Right lung (tissue), 2 donors: ENCODE measurements at regions not wholly inside any gene's neighbourhood (a gene's known extent, or its start where the extent isn't known, plus 50 kb on each side); places are given as distances from the start of the nearest gene placed in this dataset.

Experiments used
- DNase-seq, 2 donors: peaks; one replicate each; pipeline ENCODE4 v3.0.0-alpha.2; 2013

DNA sequence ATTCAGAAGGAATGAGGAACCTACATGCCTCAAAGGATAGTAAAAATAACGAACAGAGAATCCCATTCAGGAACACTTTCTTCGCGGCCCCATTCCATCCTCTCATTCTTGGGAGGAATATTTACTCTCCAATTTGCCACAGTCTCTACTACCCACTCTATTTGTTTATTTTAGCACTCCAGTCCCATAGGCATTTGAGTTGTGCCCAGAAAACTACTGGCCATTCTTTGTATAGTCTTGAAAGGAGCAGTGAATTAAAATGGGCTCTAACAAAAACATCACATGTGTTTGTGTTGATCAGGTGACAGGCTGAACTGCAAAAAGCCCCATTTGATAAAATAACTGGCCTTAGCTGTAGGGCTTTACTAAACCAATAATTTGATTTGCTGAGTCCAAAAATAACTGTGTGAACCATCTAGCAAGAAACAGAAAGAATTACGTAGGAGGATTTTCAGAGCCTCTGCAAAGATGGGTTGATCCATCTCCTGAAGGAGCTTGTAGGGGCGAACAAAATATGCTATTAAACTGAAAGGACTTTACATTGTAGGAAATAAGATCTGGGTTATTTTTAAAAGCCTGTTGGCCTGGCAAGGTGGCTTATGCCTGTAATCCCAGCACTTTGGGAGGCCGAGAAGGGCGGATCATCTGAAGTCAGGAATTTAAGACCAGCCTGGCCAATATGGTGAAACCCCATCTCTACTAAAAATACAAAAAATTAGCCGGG lies 142.3 kb upstream of the CPNE8 start:
- no peak for DNase-seq

DNA sequence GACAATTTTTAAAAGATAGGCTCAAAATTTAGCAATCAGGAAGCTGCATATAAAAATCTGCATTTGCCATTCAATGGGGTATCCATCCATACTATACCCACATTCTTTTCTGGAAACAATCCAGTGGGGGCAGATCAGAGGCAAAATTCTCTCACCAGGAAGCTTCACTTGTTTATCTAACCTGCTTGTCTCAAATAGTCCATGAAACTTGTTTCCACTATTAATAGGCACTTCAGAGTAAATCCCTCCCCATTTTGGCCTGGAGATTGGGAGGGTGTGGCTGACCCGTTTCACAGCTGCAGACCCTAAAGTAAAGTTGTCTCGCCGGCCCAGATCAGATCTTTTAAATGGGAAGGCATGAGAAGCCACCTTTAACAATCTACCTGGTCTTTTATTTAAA lies 139.4 kb upstream of the CPNE8 start:
- DNase-seq: no peak

DNA sequence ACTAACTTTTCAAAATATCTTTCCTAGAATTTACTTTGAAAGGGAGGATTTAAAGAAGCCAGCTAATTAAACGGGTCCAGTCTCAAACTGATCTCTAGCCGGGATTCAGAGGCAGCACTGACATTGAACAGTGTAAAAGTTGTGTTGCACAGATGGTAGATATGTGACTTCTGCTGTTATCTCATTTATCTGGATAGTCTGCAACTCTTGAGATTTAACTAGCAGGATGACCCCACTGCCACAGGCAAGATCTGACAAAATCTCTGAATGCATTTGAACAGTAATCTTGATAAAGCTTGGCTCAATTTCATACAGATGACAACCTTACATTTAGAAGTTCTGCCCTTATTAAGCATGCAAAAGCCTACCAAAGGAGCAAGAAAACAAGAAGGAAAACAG lies 138.0 kb upstream of the CPNE8 start:
- DNase-seq: no peak

DNA sequence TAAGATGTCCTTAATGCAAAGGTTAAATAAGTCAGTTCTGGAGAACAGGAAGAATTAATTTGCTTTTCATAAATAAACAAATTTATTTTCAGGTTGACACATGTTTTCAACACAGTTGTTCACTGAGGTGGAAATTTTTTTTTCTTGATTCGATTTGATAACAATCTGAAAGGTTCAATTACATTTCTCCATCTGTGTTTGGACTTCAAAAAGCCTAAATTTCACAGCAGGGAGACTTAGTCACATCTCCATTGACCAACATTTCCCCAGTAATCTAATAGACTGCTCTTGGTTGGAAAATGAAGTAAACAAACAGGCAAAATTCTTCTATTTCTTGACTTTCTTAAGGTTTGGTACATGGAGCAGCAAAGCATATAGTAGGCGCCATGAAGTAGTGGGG lies 134.9 kb upstream of the CPNE8 start:
- no peak for DNase-seq

DNA sequence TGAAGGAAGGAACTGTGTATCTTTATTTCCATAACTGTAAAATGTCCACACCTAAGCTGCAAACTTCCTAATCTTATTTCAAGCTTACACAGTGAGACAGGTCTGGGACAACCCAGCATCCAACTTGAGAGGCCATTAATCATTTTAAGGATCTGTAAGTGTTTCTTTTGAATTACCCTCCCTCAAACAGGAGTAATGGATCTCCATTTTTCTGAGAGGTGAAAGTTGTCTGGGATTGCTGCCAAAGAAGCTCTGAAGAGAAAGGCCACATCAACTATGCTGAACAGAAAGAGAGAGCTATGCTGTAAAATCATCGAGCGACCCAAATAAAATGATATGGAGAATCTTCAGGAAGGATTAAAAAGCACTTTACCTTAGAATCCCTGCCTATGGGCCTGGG lies 131.7 kb upstream of the CPNE8 start:
- DNase-seq: no peak

DNA sequence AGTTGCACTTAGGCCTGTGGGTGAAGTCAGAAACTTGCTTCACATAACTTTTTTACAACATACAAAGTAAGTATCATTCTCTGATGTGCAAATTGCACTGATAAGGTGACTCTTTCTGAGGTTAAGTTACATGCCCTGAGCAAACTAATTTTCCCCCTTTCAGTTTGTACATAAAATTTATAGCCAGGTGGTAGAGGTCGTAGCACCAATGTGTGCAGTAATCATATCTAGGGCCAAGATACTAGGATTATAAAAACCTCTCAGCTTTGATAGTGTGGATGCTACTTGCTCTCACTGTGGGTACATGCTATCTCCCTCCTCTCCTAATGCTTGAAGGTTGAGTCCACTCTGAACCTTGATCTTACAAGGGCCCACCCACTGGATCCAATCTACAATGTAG lies 130.7 kb upstream of the CPNE8 start:
- no peak for DNase-seq

DNA sequence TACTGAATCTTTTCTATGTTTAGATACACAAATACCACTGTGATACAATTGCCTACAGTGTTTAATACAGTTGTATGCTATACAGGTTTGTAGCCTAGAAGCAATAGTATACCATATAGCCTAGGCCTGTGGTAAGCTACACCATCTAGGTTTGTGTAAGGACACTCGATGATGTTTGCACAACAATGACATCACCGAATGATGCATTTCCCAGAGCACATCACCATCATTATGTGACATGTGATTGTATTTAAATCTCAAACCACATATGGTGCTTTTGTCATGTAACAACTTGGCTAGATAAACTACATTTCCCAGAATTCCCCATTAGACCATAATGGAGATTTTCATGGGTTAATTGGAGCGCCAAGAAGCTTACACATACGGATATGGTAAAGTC lies 128.4 kb upstream of the CPNE8 start:
- no peak for DNase-seq

DNA sequence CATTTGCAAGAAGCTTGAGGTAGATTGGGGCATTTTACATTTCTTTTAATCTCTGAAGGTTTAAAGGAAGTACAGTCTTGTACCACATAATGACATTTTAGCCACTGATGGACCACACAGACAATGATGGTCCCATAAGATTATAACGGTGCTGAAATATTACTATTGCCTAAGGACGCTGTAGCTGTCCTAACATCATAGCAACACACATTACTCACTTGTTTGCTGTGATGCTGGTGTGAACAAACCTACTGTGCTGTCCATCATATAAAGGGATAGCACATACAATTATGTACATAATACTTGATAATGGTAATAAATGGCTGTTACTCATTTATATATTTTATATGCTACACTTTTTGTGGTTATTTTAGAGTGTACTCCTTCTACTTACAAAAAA lies 127.1 kb upstream of the CPNE8 start:
- DNase-seq: no peak

DNA sequence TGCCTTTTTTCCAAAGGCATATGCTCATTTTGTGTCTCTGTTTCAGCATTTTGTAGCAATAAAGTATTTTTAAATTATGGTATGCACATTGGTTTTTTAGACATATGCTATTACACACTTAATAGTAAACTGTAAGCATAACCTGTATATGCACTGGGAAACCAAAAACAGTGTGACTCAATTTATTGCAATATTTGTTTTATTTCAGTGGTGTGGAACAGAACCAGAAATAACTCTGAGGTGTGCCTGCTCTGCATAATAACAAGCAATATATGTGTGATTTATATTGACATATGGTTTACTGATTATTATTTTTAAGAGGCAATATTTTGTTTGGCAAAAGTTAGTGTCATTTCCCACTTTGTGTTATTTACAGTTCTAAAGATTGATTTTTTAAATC lies 126.6 kb upstream of the CPNE8 start:
- DNase-seq: no peak

DNA sequence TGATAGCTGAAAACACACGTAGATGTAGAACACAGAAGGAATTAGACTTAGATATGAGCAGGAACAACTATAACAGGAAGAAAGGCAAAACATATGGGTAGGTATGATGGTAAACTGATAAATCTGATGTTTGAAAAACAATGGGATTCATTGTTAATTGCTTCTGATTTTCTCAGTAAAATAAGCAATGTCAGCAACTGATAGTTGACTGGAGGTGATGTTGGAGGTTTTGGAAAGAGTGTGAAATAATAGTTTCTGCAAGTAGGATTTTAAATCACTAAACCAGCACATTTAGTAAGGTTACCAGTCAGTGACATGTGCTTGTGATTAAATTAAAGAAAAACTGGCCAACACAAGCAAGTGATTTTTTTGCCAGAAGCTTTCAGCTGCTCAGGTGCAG lies 123.0 kb upstream of the CPNE8 start:
- DNase-seq: no peak

DNA sequence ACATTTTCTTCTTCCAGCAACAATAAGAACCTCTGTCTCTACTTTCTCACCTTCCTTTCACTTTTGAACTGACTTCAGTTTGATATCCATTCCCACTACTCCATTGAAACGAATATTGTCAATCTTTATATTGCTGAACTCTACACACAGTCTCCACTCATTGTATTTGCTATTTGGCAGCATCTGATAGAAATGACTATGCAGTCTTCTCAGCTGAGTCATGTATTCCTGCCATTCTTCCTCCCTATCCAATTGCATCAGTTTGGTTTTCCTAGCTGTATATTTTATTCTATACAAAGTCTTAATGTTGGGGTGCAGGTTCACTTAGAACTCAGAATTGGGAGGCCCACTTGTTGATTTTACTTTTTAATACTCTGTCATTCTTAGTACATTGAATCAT lies 107.5 kb upstream of the CPNE8 start:
- no peak for DNase-seq

DNA sequence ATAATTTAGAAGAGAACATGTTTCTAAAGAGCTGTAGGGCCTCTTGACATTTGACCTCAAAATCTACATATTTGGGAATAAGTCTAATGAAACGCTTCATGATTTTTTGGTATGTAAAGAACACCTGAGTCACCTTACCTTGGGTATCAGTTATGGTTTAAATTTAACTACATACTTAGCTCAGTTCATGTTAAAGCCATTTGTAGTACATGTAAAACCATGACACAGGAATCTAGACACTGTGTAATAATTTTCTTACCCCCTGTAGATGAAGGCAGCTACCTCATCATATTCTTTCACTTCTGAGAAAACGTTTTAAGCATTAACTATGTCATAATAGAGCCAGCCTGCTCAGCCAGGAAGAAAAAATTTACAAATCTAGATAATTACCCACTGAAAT lies 105.8 kb upstream of the CPNE8 start:
- DNase-seq: no peak

DNA sequence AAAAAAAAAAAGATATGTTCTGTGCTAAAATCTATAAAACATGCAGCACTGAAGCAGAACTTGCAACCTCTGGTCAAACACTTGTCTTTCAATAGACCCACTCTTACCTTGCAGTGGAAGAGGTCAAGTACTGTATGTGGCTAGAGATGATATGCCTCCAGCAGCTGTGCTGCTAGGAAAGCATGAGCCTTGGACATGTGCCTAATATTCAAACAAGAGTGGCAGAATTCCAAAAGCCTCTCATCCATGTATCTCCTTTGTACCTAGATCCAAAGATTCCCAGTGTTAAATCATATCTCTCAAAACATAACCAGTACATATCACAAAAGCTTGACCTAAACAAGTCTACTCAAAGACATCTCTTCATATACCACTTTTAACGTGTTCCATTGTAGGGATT lies 105.0 kb upstream of the CPNE8 start:
- DNase-seq: no peak

DNA sequence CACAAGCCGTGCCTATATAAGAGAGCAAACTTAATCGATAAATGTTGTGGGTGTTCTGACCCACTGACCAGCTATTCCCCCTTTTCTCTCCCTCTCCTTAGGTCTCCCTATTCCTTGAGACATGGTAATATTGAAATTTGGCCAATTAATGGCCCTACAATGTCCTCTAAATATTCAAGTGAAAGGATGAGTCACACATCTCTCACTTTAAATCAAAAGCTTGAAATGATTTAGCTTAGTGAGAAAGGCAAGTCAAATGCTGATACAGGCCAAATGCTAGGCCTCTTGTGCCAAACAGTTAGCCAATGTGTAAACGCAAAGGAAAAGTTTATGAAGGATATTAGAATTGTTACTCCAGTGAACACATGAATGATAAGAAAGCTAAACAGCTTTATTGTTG lies 102.2 kb upstream of the CPNE8 start:
- DNase-seq: no peak

DNA sequence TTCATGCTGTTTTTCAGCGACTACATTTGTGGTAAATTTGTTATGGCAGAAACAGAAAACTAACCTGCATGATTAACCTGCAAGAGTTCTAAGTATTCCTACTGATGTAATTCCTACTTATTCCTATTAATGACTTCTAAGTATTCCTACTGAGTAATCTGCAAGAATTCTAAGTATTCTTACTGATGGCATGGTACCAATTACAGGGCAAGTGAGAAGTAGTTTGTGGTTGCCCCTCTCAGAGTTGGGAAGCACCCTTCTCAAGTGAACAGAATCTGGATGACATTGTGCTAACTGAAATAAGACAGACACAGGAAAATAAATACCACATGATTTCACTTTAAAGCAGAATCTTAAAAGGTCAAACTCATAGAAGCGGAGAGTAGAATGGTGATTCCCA lies 100.9 kb upstream of the CPNE8 start:
- no peak for DNase-seq

DNA sequence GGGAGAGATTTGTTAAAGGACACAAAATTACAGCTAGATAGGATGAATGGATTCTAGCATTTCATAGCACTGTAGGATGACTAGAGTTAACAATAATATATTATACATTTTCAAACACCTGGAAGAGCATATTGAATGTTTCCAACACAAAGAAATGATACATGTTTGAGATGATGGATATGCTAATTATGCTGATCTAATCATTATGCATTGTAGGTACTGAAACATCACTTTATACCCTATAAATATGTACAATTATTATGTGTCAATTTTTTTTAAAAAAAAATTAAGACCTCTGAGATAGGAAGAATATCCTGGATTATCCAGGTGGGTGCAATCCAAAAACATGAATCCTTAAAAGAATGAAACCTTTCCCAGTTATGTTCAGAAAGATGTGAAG lies 100.3 kb upstream of the CPNE8 start:
- no peak for DNase-seq

DNA sequence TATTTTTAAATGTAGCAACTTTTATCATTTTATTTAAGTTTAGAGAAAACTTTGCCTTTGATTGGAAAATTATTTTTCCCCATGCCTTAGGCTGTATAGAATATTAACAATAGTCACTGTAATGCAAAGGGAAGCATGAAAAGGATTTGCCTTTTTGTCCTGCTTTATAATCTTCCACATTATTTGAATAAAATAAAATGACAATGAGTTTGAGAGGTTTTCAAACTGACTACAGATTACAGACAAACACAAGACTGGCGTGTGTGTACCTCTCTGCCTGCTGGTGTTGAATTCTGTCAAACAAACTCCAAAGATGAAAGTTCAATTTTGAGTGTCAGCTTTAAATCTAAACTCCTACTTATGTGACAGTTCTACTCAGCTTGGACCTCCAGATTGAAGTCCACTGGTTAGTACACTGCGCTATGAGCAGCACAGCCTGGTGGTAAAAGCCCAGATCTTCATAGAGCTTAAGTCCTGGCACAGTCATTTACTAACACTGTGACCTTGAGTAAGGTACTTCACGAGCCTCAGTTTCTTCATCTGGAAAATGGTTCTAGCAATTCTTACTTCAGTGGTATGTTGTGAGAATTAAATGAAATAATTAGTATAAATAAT lies 98.3 kb upstream of the CPNE8 start:
- DNase-seq: no peak

DNA sequence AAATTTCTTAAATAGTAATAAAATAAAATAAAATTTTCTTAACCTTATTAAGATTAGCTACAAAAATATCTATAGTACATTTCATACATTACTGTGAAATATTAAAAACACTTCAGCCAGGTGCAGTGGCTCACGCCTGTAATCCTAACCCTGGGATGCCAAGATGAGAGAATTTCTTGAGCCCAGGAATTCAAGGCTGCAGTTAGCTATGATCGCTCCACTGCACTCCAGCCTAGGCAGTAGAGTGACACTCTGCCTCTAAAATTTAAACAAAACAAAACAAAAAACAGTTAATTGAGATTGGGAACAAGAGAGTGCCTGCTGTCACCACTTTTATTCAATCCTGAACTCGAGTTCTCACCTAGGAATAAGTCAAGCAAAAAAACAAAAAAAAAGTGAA lies 95.0 kb upstream of the CPNE8 start:
- no peak for DNase-seq

DNA sequence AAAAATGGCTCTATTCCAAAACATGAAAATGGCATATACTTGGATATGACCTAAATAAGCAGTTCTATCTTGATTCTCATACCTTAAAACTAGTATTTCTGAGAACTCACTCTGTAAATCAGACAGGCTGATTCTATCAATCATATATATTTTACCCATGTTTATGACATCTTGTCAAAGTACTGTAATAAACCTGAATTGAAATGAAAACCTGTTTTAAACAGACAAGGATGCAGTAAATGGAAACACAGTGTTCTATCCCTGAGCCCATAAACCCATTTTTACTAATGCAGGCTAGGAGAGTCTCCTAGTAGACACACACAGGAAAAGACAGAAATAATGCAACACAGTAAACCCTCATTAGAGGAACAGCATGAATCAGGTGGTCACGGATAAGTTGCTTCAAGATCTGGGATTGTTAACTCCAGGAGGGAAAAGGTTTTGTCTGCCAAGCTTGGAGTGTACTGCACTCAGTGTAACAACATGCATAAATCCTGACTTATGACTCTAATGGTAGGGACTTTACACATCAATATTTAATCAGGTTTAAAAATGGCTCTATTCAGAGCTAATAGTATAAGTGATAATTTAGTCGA lies 93.6 kb upstream of the CPNE8 start:
- DNase-seq: no peak

DNA sequence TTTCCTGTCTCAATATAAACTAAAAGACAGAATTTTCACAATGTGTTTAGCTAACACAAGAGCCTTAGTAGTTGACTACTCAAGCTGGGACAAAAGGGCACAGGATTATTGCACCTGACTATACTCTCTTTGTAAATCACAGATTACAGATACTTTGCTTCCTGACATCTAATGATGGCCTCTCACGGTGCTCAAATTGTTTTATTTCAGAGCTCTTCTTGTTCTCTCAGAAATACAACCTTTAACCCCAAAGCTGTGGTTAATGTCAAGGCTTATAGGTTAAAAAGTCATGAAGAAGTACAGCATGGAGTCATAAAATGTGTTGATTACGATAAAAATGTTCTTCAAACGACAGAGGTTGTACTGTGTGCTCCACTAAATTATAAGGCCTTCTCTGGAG lies 89.9 kb upstream of the CPNE8 start:
- no peak for DNase-seq

DNA sequence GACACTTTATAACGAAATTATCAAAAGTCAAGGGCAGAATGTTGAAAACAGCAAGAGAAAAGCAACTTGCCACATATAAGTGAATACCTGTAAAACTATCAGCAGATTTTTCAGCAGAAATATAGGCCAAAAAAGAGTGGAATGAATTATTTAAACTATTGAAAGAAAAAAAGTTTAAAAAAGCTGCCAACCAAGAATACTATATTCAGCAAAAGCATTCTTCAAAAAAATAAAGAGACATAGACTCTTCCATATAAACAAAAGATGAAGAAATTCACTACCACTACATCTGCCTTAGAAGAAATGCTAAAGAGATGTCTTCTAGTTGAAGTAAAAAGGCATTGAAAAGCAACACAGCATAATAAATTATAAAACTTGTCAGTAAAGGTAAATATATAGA lies 80.6 kb upstream of the CPNE8 start:
- DNase-seq: no peak

DNA sequence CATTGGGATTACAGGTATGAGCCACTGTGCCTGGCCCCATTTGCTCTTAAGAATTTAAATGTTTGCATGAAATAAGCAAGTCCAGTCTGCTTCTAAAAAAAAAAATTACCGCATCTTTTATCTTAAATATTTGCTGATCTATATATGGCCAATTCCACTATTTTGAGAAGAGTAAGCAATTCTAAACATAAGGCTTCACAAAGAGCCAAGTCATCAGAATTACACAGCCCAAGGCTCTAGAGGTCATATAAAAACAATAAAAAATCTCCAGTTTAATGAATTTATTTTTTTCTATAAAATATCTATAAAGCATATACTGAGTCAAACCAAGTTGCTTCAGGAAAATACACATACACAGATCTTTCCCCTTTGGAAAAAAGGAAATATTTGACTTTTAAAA lies 79.0 kb upstream of the CPNE8 start:
- DNase-seq: no peak

DNA sequence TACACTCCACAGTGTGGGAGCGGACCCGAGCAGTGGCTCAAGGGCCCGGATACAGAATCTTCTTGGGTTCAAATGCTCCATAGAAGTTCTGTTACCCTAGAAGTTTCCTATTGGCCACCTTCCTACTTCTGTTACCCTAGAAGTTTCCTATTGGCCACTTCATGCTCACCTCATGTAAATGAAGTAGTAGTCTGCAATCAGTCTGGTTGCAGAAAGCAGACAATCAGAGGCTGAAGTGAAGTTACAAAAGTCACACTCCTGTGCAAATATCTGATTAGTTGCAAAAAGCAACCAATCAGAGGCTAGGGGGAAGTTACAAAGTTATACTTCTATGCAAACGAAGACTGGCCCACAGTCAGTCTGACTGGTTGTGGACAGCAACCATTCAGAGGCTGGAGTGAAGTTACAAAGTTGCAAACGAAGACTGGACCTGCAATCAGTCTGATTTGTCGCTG lies 77.8 kb upstream of the CPNE8 start:
- DNase-seq: no peak

DNA sequence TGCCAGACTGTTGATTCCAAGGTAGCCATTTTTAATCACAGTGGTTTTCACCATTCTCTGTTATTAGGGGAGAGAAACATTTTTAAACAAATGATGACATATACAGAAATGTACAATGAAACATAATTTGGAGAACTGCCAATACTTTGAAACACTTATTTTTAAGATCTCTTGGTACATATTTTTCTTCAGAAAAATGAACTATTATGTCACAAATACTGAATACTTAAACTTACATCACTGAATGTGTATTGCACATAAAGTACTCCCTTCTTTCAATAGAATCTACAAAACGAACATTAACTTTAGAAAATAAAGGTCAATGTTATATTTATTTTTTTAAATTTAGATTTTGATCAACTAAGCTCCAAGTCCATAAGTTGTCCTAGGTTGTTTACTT lies 71.7 kb upstream of the CPNE8 start:
- no peak for DNase-seq
